Mammary epithelial cell (primary cell): ENCODE measurements at regions not wholly inside any gene's neighbourhood (a gene's known extent, or its start where the extent isn't known, plus 50 kb on each side); places are given as distances from the start of the nearest gene placed in this dataset.

Experiments used
- CTCF ChIP-seq, 2 donors: IDR thresholded peaks in 1 of 2; conservative IDR thresholded peaks in 1 of 2; 2 replicates each; pipeline ENCODE4 v1.5.1; 2011 to 2012; ENCODE audit warnings: inconsistent platforms in 2 of 2, low read length in 2 of 2, mild to moderate bottlenecking in 2 of 2, control low read depth in 1 of 2, low read depth in 1 of 2; ENCODE audit not compliant: insufficient read depth in 1 of 2; ENCODE audit errors: extremely low read depth in 1 of 2
- EZH2 ChIP-seq: IDR thresholded peaks from 2 replicates; pipeline ENCODE4 v1.6.1; 2012; ENCODE audit warnings: low read length, inconsistent platforms, borderline replicate concordance

- TF ChIP-seq CTCF (conservative IDR thresholded peaks at IDR 0.05 in 1 of 2, IDR thresholded peaks at IDR 0.05 in 1 of 2; ENCODE audit: extremely low read depth in 1 of 2, insufficient read depth in 1 of 2, low read depth in 1 of 2, low read length in 2 of 2) (no peak), EZH2 (no peak)
Measured at GRCh38 chr21:35489389-35489980, 440.4 kb upstream of the RUNX1 start.
